ENCODE measurements at regions not wholly inside any gene's neighbourhood (a gene's known extent, or its start where the extent isn't known, plus 50 kb on each side); places are given as distances from the start of the nearest gene placed in this dataset.

DNA sequence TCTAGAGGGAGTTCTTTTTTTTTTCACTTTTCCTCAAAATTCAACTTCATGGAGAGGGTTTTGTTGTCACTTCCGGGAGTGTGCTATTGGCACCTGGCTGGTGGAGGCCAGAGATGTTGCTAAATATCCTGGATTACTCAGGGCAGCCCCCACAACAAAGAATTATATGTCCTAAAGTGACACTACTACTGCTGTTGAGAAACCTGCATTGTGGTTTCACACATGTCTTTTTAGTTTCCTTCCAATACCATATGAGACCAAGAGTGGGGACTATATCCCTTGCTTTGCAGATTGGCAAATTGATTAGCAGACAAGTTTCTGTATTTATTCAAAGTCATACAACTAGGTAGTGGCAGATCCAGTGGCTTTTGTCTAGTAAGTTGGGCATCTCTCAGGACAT is 826.8 kb downstream of the TRIB2 start:
- TF ChIP-seq GATA2 (IDR thresholded peaks at IDR 0.05; ENCODE audit: low read depth, low read length) (no peak), GATA3 (IDR thresholded peaks at IDR 0.05; ENCODE audit: low read depth, low read length) (no peak)

All from SH-SY5Y (cell line).